ENCODE measurements at regions not wholly inside any gene's neighbourhood (a gene's known extent, or its start where the extent isn't known, plus 50 kb on each side); places are given as distances from the start of the nearest gene placed in this dataset.

DNA sequence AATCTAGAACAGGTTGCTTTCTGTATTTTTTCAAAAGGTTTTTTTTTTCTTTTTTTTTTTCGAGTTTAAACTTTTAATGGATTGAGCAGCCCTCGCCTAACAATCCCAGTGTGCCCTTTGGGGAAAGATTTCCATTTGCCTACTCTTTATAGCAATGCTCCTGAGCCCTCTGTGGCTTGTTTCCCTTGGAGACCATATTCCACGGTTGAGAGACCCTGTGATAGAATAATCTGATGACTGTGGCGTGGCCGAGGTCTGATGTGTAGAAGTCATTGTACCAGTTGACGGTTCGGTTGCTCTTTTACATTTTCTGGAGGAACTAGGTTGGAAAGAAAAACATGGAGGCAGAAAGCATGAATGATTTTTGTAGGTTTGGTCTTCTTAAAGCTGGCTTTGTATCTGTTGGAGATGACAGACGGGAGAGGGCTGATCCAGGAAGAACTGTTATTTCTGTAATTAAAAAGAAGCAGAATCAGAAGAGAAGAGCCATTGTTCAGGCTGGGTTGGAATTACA, 305.7 kb upstream of the NRIP1 start:
- TF ChIP-seq, protein P1, sequence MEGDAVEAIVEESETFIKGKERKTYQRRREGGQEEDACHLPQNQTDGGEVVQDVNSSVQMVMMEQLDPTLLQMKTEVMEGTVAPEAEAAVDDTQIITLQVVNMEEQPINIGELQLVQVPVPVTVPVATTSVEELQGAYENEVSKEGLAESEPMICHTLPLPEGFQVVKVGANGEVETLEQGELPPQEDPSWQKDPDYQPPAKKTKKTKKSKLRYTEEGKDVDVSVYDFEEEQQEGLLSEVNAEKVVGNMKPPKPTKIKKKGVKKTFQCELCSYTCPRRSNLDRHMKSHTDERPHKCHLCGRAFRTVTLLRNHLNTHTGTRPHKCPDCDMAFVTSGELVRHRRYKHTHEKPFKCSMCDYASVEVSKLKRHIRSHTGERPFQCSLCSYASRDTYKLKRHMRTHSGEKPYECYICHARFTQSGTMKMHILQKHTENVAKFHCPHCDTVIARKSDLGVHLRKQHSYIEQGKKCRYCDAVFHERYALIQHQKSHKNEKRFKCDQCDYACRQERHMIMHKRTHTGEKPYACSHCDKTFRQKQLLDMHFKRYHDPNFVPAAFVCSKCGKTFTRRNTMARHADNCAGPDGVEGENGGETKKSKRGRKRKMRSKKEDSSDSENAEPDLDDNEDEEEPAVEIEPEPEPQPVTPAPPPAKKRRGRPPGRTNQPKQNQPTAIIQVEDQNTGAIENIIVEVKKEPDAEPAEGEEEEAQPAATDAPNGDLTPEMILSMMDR (IDR thresholded peaks at IDR 0.05) = no peak
- TF ChIP-seq POLR2A (IDR thresholded peaks at IDR 0.05) (no peak), POLR2AphosphoS5 (IDR thresholded peaks at IDR 0.05) (no peak)

All from breast epithelium (tissue), 3 donors.